NCI-H524 treated with DMSO at 0.1 percent for 48 hours (cell line): ENCODE measurements at regions not wholly inside any gene's neighbourhood (a gene's known extent, or its start where the extent isn't known, plus 50 kb on each side); places are given as distances from the start of the nearest gene placed in this dataset.

Experiments used
- DNase-seq: peaks from one replicate; lab custom pipeline; 2025; lab: John Stamatoyannopoulos, UW

GRCh38 chr18:22673182-22673862, 255.6 kb upstream of the CTAGE1 start:
- DNase-seq = no peak

- DNase-seq = no peak
Measured at GRCh38 chr18:22674272-22674671, 256.6 kb upstream of the CTAGE1 start.

GRCh38 chr18:22675006-22675405, 257.3 kb upstream of the CTAGE1 start:
- DNase-seq = no peak

- DNase-seq = no peak
Measured at GRCh38 chr18:22676423-22676822, 256.7 kb upstream of the RBBP8 start.

- no peak for DNase-seq
Measured at GRCh38 chr18:22678486-22678885, 254.6 kb upstream of the RBBP8 start.

- no peak for DNase-seq
Measured at GRCh38 chr18:22680944-22681343, 252.2 kb upstream of the RBBP8 start.

GRCh38 chr18:22681908-22682307, 251.2 kb upstream of the RBBP8 start:
- no peak for DNase-seq

GRCh38 chr18:22682720-22683119, 250.4 kb upstream of the RBBP8 start:
- no peak for DNase-seq

- no peak for DNase-seq
Measured at GRCh38 chr18:22683196-22683676, 249.9 kb upstream of the RBBP8 start.

GRCh38 chr18:22683786-22684185, 249.3 kb upstream of the RBBP8 start:
- DNase-seq = no peak

- no peak for DNase-seq
Measured at GRCh38 chr18:22684268-22684667, 248.9 kb upstream of the RBBP8 start.

GRCh38 chr18:22685788-22686187, 247.3 kb upstream of the RBBP8 start:
- DNase-seq = no peak

GRCh38 chr18:22687892-22688680, 245.0 kb upstream of the RBBP8 start:
- DNase-seq = no peak

- DNase-seq = no peak
Measured at GRCh38 chr18:22688877-22689496, 244.1 kb upstream of the RBBP8 start.

GRCh38 chr18:22689712-22690111, 243.4 kb upstream of the RBBP8 start:
- no peak for DNase-seq

GRCh38 chr18:22690556-22690955, 242.6 kb upstream of the RBBP8 start:
- no peak for DNase-seq

- no peak for DNase-seq
Measured at GRCh38 chr18:22691946-22692710, 241.0 kb upstream of the RBBP8 start.

GRCh38 chr18:22694954-22695353, 238.2 kb upstream of the RBBP8 start:
- DNase-seq = no peak

GRCh38 chr18:22695674-22696073, 237.5 kb upstream of the RBBP8 start:
- no peak for DNase-seq

- DNase-seq = no peak
Measured at GRCh38 chr18:22697561-22697960, 235.6 kb upstream of the RBBP8 start.

- DNase-seq = no peak
Measured at GRCh38 chr18:22698711-22699110, 234.4 kb upstream of the RBBP8 start.

GRCh38 chr18:22699629-22700028, 233.5 kb upstream of the RBBP8 start:
- no peak for DNase-seq
